H9 (cell line): ENCODE measurements at regions not wholly inside any gene's neighbourhood (a gene's known extent, or its start where the extent isn't known, plus 50 kb on each side); places are given as distances from the start of the nearest gene placed in this dataset.

Experiments
- DNase-seq: peaks from one replicate; pipeline ENCODE4 v3.0.0-alpha.2; 2017
- H2AFZ ChIP-seq: one replicate; pipeline ENCODE4 v1.6.1; 2013; ENCODE audit warnings: mild to moderate bottlenecking, low read length, control low read depth, moderate library complexity
- H2AK5ac ChIP-seq: 2 replicates; pipeline ENCODE4 v1.6.1; 2013; ENCODE audit warnings: low read length, control low read depth, mixed read lengths; ENCODE audit not compliant: insufficient read length
- H2BK120ac ChIP-seq: one replicate; pipeline ENCODE4 v1.6.1; 2013; ENCODE audit warnings: low read depth, mild to moderate bottlenecking, low read length, control low read depth, inconsistent platforms; ENCODE audit not compliant: poor library complexity, severe bottlenecking
- H2BK12ac ChIP-seq: 2 replicates; pipeline ENCODE4 v1.6.1; 2013; ENCODE audit warnings: low read length, control low read depth, mixed read lengths, low read depth; ENCODE audit not compliant: insufficient read length
- H2BK15ac ChIP-seq: 2 replicates; pipeline ENCODE4 v1.6.1; 2013; ENCODE audit warnings: low read depth, low read length, control low read depth
- H2BK20ac ChIP-seq: one replicate; pipeline ENCODE4 v1.6.1; 2013; ENCODE audit warnings: low read depth, mild to moderate bottlenecking, low read length, control low read depth, inconsistent platforms; ENCODE audit not compliant: poor library complexity, severe bottlenecking
- H2BK5ac ChIP-seq: 2 replicates; pipeline ENCODE4 v1.6.1; 2013; ENCODE audit warnings: low read length, control low read depth, mixed read lengths; ENCODE audit not compliant: insufficient read length
- H3K14ac ChIP-seq: 2 replicates; pipeline ENCODE4 v1.6.1; 2013; ENCODE audit warnings: low read length, control low read depth; ENCODE audit not compliant: insufficient read depth
- H3K18ac ChIP-seq: 2 replicates; pipeline ENCODE4 v1.6.1; 2013; ENCODE audit warnings: low read depth, mild to moderate bottlenecking, mixed read lengths, low read length, control low read depth; ENCODE audit not compliant: insufficient read length
- H3K23ac ChIP-seq: 2 replicates; pipeline ENCODE4 v1.6.1; 2013; ENCODE audit warnings: low read length, control low read depth, mixed read lengths, low read depth; ENCODE audit not compliant: insufficient read length
- H3K23me2 ChIP-seq: 2 replicates; pipeline ENCODE4 v1.6.1; 2013; ENCODE audit warnings: low read depth, mild to moderate bottlenecking, mixed read lengths, low read length, control low read depth; ENCODE audit not compliant: insufficient read length, poor library complexity, severe bottlenecking
- H3K27ac ChIP-seq: 2 replicates; pipeline ENCODE4 v1.5.1; 2013; ENCODE audit warnings: low read length, control low read depth, mixed read lengths, low read depth; ENCODE audit not compliant: insufficient read length
- H3K27me3 ChIP-seq: 2 replicates; pipeline ENCODE4 v1.6.1; 2013; ENCODE audit warnings: low read length, control low read depth, inconsistent platforms; ENCODE audit not compliant: insufficient read depth
- H3K4ac ChIP-seq: 2 replicates; pipeline ENCODE4 v1.6.1; 2013; ENCODE audit warnings: low read depth, mild to moderate bottlenecking, control low read depth, inconsistent platforms, low read length, moderate library complexity
- H3K4me1 ChIP-seq: 2 replicates; pipeline ENCODE4 v1.6.1; 2013; ENCODE audit warnings: low read length, control low read depth, inconsistent platforms; ENCODE audit not compliant: insufficient read depth
- H3K4me2 ChIP-seq: 2 replicates; pipeline ENCODE4 v1.6.1; 2013; ENCODE audit warnings: low read length, control low read depth, mixed read lengths; ENCODE audit not compliant: insufficient read length, insufficient read depth
- H3K56ac ChIP-seq: 2 replicates; pipeline ENCODE4 v1.6.1; 2013; ENCODE audit warnings: low read depth, mild to moderate bottlenecking, mixed read lengths, low read length, control low read depth; ENCODE audit not compliant: insufficient read length
- H3K79me1 ChIP-seq: 2 replicates; pipeline ENCODE4 v1.6.1; 2013; ENCODE audit warnings: low read depth, mild to moderate bottlenecking, moderate library complexity, low read length, control low read depth, inconsistent platforms; ENCODE audit not compliant: insufficient read depth, poor library complexity, severe bottlenecking
- H3K79me2 ChIP-seq: 2 replicates; pipeline ENCODE4 v1.6.1; 2013; ENCODE audit warnings: low read length, control low read depth, inconsistent platforms; ENCODE audit not compliant: insufficient read depth
- H3K9ac ChIP-seq: 2 replicates; pipeline ENCODE4 v1.6.1; 2013; ENCODE audit warnings: low read length, control low read depth, mixed read lengths; ENCODE audit not compliant: insufficient read length; ENCODE audit errors: extremely low read depth
- H3K9me3 ChIP-seq: one replicate; pipeline ENCODE4 v1.6.1; 2013; ENCODE audit warnings: low read depth, low read length, inconsistent platforms; ENCODE audit not compliant: control insufficient read depth
- H3T11ph ChIP-seq: one replicate; pipeline ENCODE4 v1.6.1; 2013; ENCODE audit warnings: mild to moderate bottlenecking, low read length, control low read depth, inconsistent platforms
- H4K20me1 ChIP-seq: one replicate; pipeline ENCODE4 v1.6.1; 2013; ENCODE audit not compliant: control insufficient read depth, insufficient read length, insufficient read depth
- H4K5ac ChIP-seq: 2 replicates; pipeline ENCODE4 v1.6.1; 2013; ENCODE audit warnings: low read depth, mild to moderate bottlenecking, mixed read lengths, low read length, control low read depth; ENCODE audit not compliant: insufficient read length
- H4K8ac ChIP-seq: replicated peaks from 2 replicates; pipeline ENCODE4 v1.6.1; 2013; ENCODE audit warnings: low read length, control low read depth, mixed read lengths, low read depth; ENCODE audit not compliant: insufficient read length
- H4K91ac ChIP-seq: 2 replicates; pipeline ENCODE4 v1.6.1; 2013; ENCODE audit warnings: low read depth, mild to moderate bottlenecking, moderate library complexity, mixed read lengths, low read length, control low read depth; ENCODE audit not compliant: insufficient read length
- H3K27ac Mint-ChIP-seq, 3 experiments: 2 replicates in 2 of 3; 3 replicates in 1 of 3; pipeline ENCODE4 v1.8.0; 2020 to 2021; ENCODE audit warnings: mixed read lengths in 3 of 3, mild to moderate bottlenecking in 1 of 3, moderate library complexity in 1 of 3
- H3K27me3 Mint-ChIP-seq: 2 replicates; pipeline ENCODE4 v1.8.0; 2021; ENCODE audit warnings: low read depth, mild to moderate bottlenecking, moderate library complexity, mixed read lengths
- H3K36me3 Mint-ChIP-seq, 3 experiments: 2 replicates in 2 of 3; 3 replicates in 1 of 3; pipeline ENCODE4 v1.8.0; 2020 to 2021; ENCODE audit warnings: low read depth in 3 of 3, mixed read lengths in 3 of 3; ENCODE audit not compliant: insufficient read depth in 1 of 3
- H3K4me1 Mint-ChIP-seq, 2 experiments: 2 replicates each; pipeline ENCODE4 v1.8.0; 2020; ENCODE audit warnings: mixed read lengths in 2 of 2
- H3K4me3 Mint-ChIP-seq, 2 experiments: 2 replicates in 1 of 2; 3 replicates in 1 of 2; pipeline ENCODE4 v1.8.0; 2020 to 2021; ENCODE audit warnings: mild to moderate bottlenecking in 2 of 2, mixed read lengths in 2 of 2, moderate library complexity in 1 of 2
- H3K9me3 Mint-ChIP-seq, 2 experiments: 2 replicates in 1 of 2; 3 replicates in 1 of 2; pipeline ENCODE4 v1.8.0; 2020; ENCODE audit warnings: mild to moderate bottlenecking in 2 of 2, mixed read lengths in 2 of 2, moderate library complexity in 1 of 2
- CTCF ChIP-seq: fragments of 200-600 bp; sonication (generic); conservative IDR thresholded peaks from 3 replicates; pipeline ENCODE4 v1.8.0; 2021; ENCODE audit warnings: antibody characterized with exemption, mild to moderate bottlenecking
- WGBS: extraction: QIAGEN DNeasy Blood & Tissue Kit; methylation state at CpG from one replicate; pipeline ENCODE4 v1.1.7; 2013; ENCODE audit warnings: missing lambda C conversion rate, low lambda C conversion rate, mixed read lengths; ENCODE audit not compliant: insufficient read length; ENCODE audit errors: extremely low coverage; 5-methylcytosine and 5-hydroxymethylcytosine counted together

DNA sequence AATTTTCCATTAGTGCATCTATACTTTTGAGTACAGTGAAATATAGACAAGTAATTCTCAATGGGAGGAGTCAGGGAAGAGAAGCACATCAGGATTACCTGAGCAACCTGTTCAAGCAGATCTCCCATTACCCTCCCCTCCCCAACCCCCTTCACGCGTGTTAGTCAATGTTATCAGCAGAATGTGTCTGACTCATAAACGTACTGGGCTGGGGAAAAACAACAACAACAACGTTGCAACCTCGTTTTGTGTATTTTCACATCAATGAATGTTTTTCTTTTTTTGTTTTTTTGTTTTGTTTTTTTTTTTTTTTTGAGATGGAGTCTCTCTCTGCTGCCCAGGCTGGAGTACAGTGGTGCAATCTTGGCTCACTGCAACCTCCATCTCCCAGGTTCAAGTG is 287.0 kb upstream of the STXBP5 start:
- Mint-ChIP-seq H3K4me3 (no peak overlapping the region), H3K9me3 (no peaks in the 10 kb centered on the region), H3K36me3 (no peaks in the 10 kb centered on the region), H3K27me3 (no peaks in the 10 kb centered on the region; the same call in 1 of the 2 replicates), H3K27ac (no peak overlapping the region), H3K4me1 (peaks cover 13 to 21% of the 10 kb centered on the region in 2 experiments)
- TF ChIP-seq CTCF, result no peak
- H2BK12ac ChIP-seq, result no peak overlapping the region
- no peak overlapping the region for H2BK120ac ChIP-seq
- H3K23me2 ChIP-seq, result no peaks in the 10 kb centered on the region
- no peak overlapping the region for H3K9ac ChIP-seq
- no peak overlapping the region for H3K56ac ChIP-seq
- no peak for DNase-seq
- no peak overlapping the region for H3K4me2 ChIP-seq
- H3K79me2 ChIP-seq, result no peaks in the 10 kb centered on the region
- no peak overlapping the region for H3K14ac ChIP-seq
- no peaks in the 10 kb centered on the region for H3K27me3 ChIP-seq
- H3K4me1 ChIP-seq, result peaks cover 8% of the 10 kb centered on the region
- no peak overlapping the region for H2BK15ac ChIP-seq
- H4K91ac ChIP-seq, result no peak overlapping the region
- H2AK5ac ChIP-seq, result no peak overlapping the region
- no peak overlapping the region for H4K5ac ChIP-seq
- WGBS, result no CpG with 5 or more reads among the region's 5 CpGs
- H3K18ac ChIP-seq, result no peak overlapping the region
- no peak overlapping the region for H4K8ac ChIP-seq
- H3K23ac ChIP-seq, result no peak overlapping the region
- H3K79me1 ChIP-seq, result no peaks in the 10 kb centered on the region
- no peak overlapping the region for H3T11ph ChIP-seq
- no peaks in the 10 kb centered on the region for H3K9me3 ChIP-seq
- no peak overlapping the region for H3K27ac ChIP-seq
- H2AFZ ChIP-seq, result no peak overlapping the region
- no peak overlapping the region for H2BK20ac ChIP-seq
- H3K4ac ChIP-seq, result no peak overlapping the region
- no peaks in the 10 kb centered on the region for H4K20me1 ChIP-seq
- H2BK5ac ChIP-seq, result no peak overlapping the region
